KOPT-K1 (cell line): ENCODE measurements at regions not wholly inside any gene's neighbourhood (a gene's known extent, or its start where the extent isn't known, plus 50 kb on each side); places are given as distances from the start of the nearest gene placed in this dataset.
A peak's percentile ranks its signal among the peaks of the same experiment; 100 is the strongest.
"Not testable (repeated sequence)": the region's sequence is repeated elsewhere in the genome, so short reads cannot be mapped to it uniquely, and the experiment has no call there.

Experiments
- H3K27ac ChIP-seq: fragments of 200-600 bp; sonication (generic); 2 replicates; pipeline ENCODE4 v1.5.1; 2016; ENCODE audit warnings: antibody characterized with exemption, mild to moderate bottlenecking, low read depth, low read length; ENCODE audit not compliant: poor library complexity, severe bottlenecking
- H3K36me3 ChIP-seq: fragments of 200-600 bp; sonication (generic); 2 replicates; pipeline ENCODE4 v1.5.1; 2017; ENCODE audit warnings: antibody characterized with exemption, mild to moderate bottlenecking, low read length, moderate library complexity; ENCODE audit not compliant: insufficient read depth
- H3K9me3 ChIP-seq: fragments of 200-600 bp; sonication (generic); 2 replicates; pipeline ENCODE4 v1.5.1; 2017; ENCODE audit warnings: antibody characterized with exemption, low read length, mild to moderate bottlenecking; ENCODE audit not compliant: insufficient read depth, poor library complexity, severe bottlenecking

- H3K9me3 ChIP-seq, result peaks cover 6% of the 10 kb centered on the region
- H3K36me3 ChIP-seq, result no peaks in the 10 kb centered on the region
- no peak overlapping the region for H3K27ac ChIP-seq
Observed at GRCh38 chr7:21334906-21335305, 93.0 kb upstream of the SP4 start.

GRCh38 chr7:21336743-21337142, 91.1 kb upstream of the SP4 start:
- H3K9me3 ChIP-seq, result peaks cover 6% of the 10 kb centered on the region
- H3K36me3 ChIP-seq, result no peaks in the 10 kb centered on the region
- H3K27ac ChIP-seq, result no peak overlapping the region

- H3K9me3 ChIP-seq, result peaks cover 6% of the 10 kb centered on the region
- no peaks in the 10 kb centered on the region for H3K36me3 ChIP-seq
- peak overlapping the region; percentile 50 for H3K27ac ChIP-seq
Observed at GRCh38 chr7:21338728-21339164, 89.1 kb upstream of the SP4 start.

- H3K36me3 ChIP-seq, H3K27ac ChIP-seq, H3K9me3 ChIP-seq: not testable (repeated sequence)
Observed at GRCh38 chr7:21344900-21345299, 83.0 kb upstream of the SP4 start.

- H3K9me3 ChIP-seq, result no peaks in the 10 kb centered on the region
- H3K36me3 ChIP-seq, result no peaks in the 10 kb centered on the region
- no peak overlapping the region for H3K27ac ChIP-seq
Observed at GRCh38 chr7:21345361-21345760, 82.5 kb upstream of the SP4 start.

- no peak overlapping the region for H3K27ac ChIP-seq
- no peaks in the 10 kb centered on the region for H3K36me3 ChIP-seq
- no peaks in the 10 kb centered on the region for H3K9me3 ChIP-seq
Observed at GRCh38 chr7:21346297-21346696, 81.6 kb upstream of the SP4 start.

GRCh38 chr7:21352540-21353387, 75.1 kb upstream of the SP4 start:
- no peaks in the 10 kb centered on the region for H3K9me3 ChIP-seq
- H3K27ac ChIP-seq, result peak overlapping the region; percentile 74
- no peaks in the 10 kb centered on the region for H3K36me3 ChIP-seq

- no peaks in the 10 kb centered on the region for H3K9me3 ChIP-seq
- H3K27ac ChIP-seq, result peak overlapping the region; percentile 74
- H3K36me3 ChIP-seq, result no peaks in the 10 kb centered on the region
Observed at GRCh38 chr7:21353388-21353780, 74.5 kb upstream of the SP4 start.

- peak overlapping the region; percentile 74 for H3K27ac ChIP-seq
- no peaks in the 10 kb centered on the region for H3K36me3 ChIP-seq
- H3K9me3 ChIP-seq, result no peaks in the 10 kb centered on the region
Observed at GRCh38 chr7:21354284-21354683, 73.6 kb upstream of the SP4 start.

- Histone ChIP-seq H3K36me3 (no peaks in the 10 kb centered on the region), H3K27ac (peak overlapping the region; percentile 74), H3K9me3 (no peaks in the 10 kb centered on the region)
Observed at GRCh38 chr7:21355406-21355874, 72.4 kb upstream of the SP4 start.

- Histone ChIP-seq H3K9me3 (no peaks in the 10 kb centered on the region), H3K27ac (peak overlapping the region; percentile 74), H3K36me3 (no peaks in the 10 kb centered on the region)
Observed at GRCh38 chr7:21356616-21357015, 71.3 kb upstream of the SP4 start.

GRCh38 chr7:21357151-21358097, 70.5 kb upstream of the SP4 start:
- H3K27ac ChIP-seq, result peak overlapping the region; percentile 74
- H3K36me3 ChIP-seq, result no peaks in the 10 kb centered on the region
- no peaks in the 10 kb centered on the region for H3K9me3 ChIP-seq

- H3K27ac ChIP-seq, result peak overlapping the region; percentile 1
- no peaks in the 10 kb centered on the region for H3K9me3 ChIP-seq
- no peaks in the 10 kb centered on the region for H3K36me3 ChIP-seq
Observed at GRCh38 chr7:21358648-21359047, 69.2 kb upstream of the SP4 start.

- Histone ChIP-seq H3K27ac (no peak overlapping the region), H3K9me3 (no peaks in the 10 kb centered on the region), H3K36me3 (no peaks in the 10 kb centered on the region)
Observed at GRCh38 chr7:21359163-21359562, 68.7 kb upstream of the SP4 start.

GRCh38 chr7:21361413-21362125, 66.3 kb upstream of the SP4 start:
- no peaks in the 10 kb centered on the region for H3K36me3 ChIP-seq
- H3K27ac ChIP-seq, result peak overlapping the region; percentile 8

More at GRCh38 chr7:21361413-21362125, 66.3 kb upstream of the SP4 start:
- H3K9me3 ChIP-seq, result no peaks in the 10 kb centered on the region
